DMS79 treated with DMSO at 0.1 percent for 48 hours (cell line): ENCODE measurements at regions not wholly inside any gene's neighbourhood (a gene's known extent, or its start where the extent isn't known, plus 50 kb on each side); places are given as distances from the start of the nearest gene placed in this dataset.

Experiments
- DNase-seq: peaks from one replicate; lab custom pipeline; 2025; lab: John Stamatoyannopoulos, UW

- DNase-seq, result no peak
Observed at GRCh38 chr12:63228853-63229252, 77.9 kb upstream of the AVPR1A start.

- no peak for DNase-seq
Observed at GRCh38 chr12:63226792-63227463, 75.9 kb upstream of the AVPR1A start.

GRCh38 chr12:63224396-63224795, 73.4 kb upstream of the AVPR1A start:
- DNase-seq, result no peak

- no peak for DNase-seq
Observed at GRCh38 chr12:63223128-63223527, 72.1 kb upstream of the AVPR1A start.

- DNase-seq, result no peak
Observed at GRCh38 chr12:63222582-63222981, 71.6 kb upstream of the AVPR1A start.

- no peak for DNase-seq
Observed at GRCh38 chr12:63220921-63221320, 69.9 kb upstream of the AVPR1A start.

- no peak for DNase-seq
Observed at GRCh38 chr12:63212316-63212715, 61.3 kb upstream of the AVPR1A start.

GRCh38 chr12:63208956-63209355, 58.0 kb upstream of the AVPR1A start:
- no peak for DNase-seq

- DNase-seq, result no peak
Observed at GRCh38 chr12:63206909-63207308, 55.9 kb upstream of the AVPR1A start.

GRCh38 chr12:63206494-63206893, 55.5 kb upstream of the AVPR1A start:
- no peak for DNase-seq
